Right atrium auricular region (tissue), 2 donors: ENCODE measurements at regions not wholly inside any gene's neighbourhood (a gene's known extent, or its start where the extent isn't known, plus 50 kb on each side); places are given as distances from the start of the nearest gene placed in this dataset.
"Not testable (repeated sequence)": the region's sequence is repeated elsewhere in the genome, so short reads cannot be mapped to it uniquely, and the experiment has no call there.

Source experiments
- DNase-seq: peaks from one replicate; pipeline ENCODE4 v3.0.0-alpha.2; 2019; ENCODE audit warnings: low spot score
- H3K27ac ChIP-seq, 2 donors: fragments of 200-600 bp; sonication (generic); 1 replicate in 1 of 2; 2 replicates in 1 of 2; pipeline ENCODE4 v1.5.1; 2016 to 2019
- H3K27me3 ChIP-seq, 2 donors: fragments of 200-600 bp; sonication (generic); one replicate each; pipeline versions ENCODE4 v1.5.1 to v1.6.0; 2017 to 2019
- H3K36me3 ChIP-seq: fragments of 200-600 bp; sonication (generic); one replicate; pipeline ENCODE4 v1.5.1; 2016
- H3K4me1 ChIP-seq, 2 donors: fragments of 200-600 bp; sonication (generic); one replicate each; pipeline versions ENCODE4 v1.5.1 to v1.6.0; 2017 to 2019
- H3K4me3 ChIP-seq, 2 donors: fragments of 200-600 bp; sonication (generic); 1 replicate in 1 of 2; 2 replicates in 1 of 2; pipeline ENCODE4 v1.5.1; 2017 to 2019; ENCODE audit warnings: mild to moderate bottlenecking in 1 of 2, moderate library complexity in 1 of 2
- H3K9me3 ChIP-seq, 2 donors: fragments of 200-600 bp; sonication (generic); one replicate each; pipeline ENCODE4 v1.5.1; 2019
- CTCF ChIP-seq, 2 donors: fragments of 200-600 bp; sonication (generic); IDR thresholded peaks; one replicate each; pipeline ENCODE4 v1.5.1; 2019; ENCODE audit warnings: antibody characterized with exemption in 2 of 2

GRCh38 chr2:223282221-223282620, 230.2 kb downstream of the KCNE4 start:
- Histone ChIP-seq H3K36me3 (no peaks in the 10 kb centered on the region), H3K4me3 (no peak overlapping the region), H3K4me1 (no peaks in the 10 kb centered on the region), H3K9me3 (no peaks in the 10 kb centered on the region), H3K27ac (no peak overlapping the region), H3K27me3 (no peaks in the 10 kb centered on the region)
- no peak for TF ChIP-seq CTCF (IDR thresholded peaks at IDR 0.05)
- DNase-seq, result no peak

DNA sequence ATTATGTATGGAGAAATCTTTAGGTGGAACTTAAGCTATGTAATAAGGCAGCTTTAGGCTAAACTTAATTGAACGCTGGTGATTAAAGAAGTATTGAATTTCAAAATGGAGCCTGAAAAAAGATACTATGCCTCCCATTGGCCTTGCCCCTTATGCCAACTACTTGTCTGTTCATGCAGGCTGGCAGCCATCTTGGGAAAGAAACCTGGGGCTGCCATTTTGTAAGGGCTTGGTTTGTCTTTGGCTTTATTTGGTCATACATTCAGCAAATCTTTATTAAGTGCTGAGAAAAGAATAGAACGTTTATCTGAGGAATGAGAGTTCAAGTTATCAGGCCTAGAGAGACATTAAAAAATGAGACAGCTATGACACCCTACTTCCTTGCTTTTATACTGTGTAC, 231.3 kb downstream of the KCNE4 start:
- H3K4me1 ChIP-seq, result no peaks in the 10 kb centered on the region
- no peaks in the 10 kb centered on the region for H3K36me3 ChIP-seq
- H3K4me3 ChIP-seq, result no peak overlapping the region
- no peaks in the 10 kb centered on the region for H3K27me3 ChIP-seq
- H3K9me3 ChIP-seq, result no peaks in the 10 kb centered on the region
- no peak overlapping the region for H3K27ac ChIP-seq
- DNase-seq, result no peak
- no peak for TF ChIP-seq CTCF (IDR thresholded peaks at IDR 0.05)

DNA sequence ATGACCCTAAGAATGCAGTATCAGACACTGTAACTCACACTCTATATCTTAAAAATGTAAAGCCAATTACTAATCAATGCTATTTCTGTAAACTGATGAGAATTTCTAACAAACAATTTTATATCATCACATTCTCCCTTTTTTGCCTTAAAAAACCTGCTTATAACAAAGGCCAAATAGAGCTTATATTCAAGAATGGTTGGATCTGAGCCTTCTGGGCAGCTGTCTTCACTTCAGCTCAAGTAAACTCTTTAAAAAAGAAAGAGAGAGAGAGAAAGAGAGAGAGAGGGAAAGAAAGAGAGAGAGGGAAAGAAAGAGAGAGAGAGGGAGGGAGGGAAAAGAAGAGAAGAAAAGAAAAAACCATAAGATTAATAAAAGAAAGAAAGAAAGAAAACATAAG, 231.8 kb downstream of the KCNE4 start:
- no peaks in the 10 kb centered on the region for H3K4me1 ChIP-seq
- TF ChIP-seq CTCF (IDR thresholded peaks at IDR 0.05), result no peak

GRCh38 chr2:223285370-223286265, 233.6 kb downstream of the KCNE4 start:
- Histone ChIP-seq H3K27me3 (no peaks in the 10 kb centered on the region), H3K27ac (no peak overlapping the region), H3K4me3 (no peak overlapping the region), H3K36me3 (no peaks in the 10 kb centered on the region), H3K4me1 (no peaks in the 10 kb centered on the region), H3K9me3 (no peaks in the 10 kb centered on the region)
- DNase-seq, result no peak
- TF ChIP-seq CTCF (IDR thresholded peaks at IDR 0.05), result no peak

More for the DNA sequence above, 231.8 kb downstream of the KCNE4 start:
- Histone ChIP-seq H3K4me3 (no peak overlapping the region), H3K27me3 (no peaks in the 10 kb centered on the region), H3K9me3 (no peaks in the 10 kb centered on the region), H3K36me3 (no peaks in the 10 kb centered on the region), H3K27ac (no peak overlapping the region)
- DNase-seq, result no peak

GRCh38 chr2:223294756-223295155, 242.8 kb downstream of the KCNE4 start:
- no peak for TF ChIP-seq CTCF (IDR thresholded peaks at IDR 0.05)

GRCh38 chr2:223297788-223298187, 245.8 kb downstream of the KCNE4 start:
- Histone ChIP-seq H3K27ac (no peak overlapping the region), H3K9me3 (no peaks in the 10 kb centered on the region), H3K4me1 (no peaks in the 10 kb centered on the region), H3K36me3 (no peaks in the 10 kb centered on the region), H3K27me3 (no peaks in the 10 kb centered on the region), H3K4me3 (no peak overlapping the region)
- no peak for TF ChIP-seq CTCF (IDR thresholded peaks at IDR 0.05)
- DNase-seq, result no peak

More at GRCh38 chr2:223294756-223295155, 242.8 kb downstream of the KCNE4 start:
- Histone ChIP-seq H3K9me3 (no peaks in the 10 kb centered on the region), H3K36me3 (no peaks in the 10 kb centered on the region), H3K27me3 (no peaks in the 10 kb centered on the region), H3K27ac (no peak overlapping the region), H3K4me3 (no peak overlapping the region), H3K4me1 (no peaks in the 10 kb centered on the region)
- DNase-seq, result no peak

DNA sequence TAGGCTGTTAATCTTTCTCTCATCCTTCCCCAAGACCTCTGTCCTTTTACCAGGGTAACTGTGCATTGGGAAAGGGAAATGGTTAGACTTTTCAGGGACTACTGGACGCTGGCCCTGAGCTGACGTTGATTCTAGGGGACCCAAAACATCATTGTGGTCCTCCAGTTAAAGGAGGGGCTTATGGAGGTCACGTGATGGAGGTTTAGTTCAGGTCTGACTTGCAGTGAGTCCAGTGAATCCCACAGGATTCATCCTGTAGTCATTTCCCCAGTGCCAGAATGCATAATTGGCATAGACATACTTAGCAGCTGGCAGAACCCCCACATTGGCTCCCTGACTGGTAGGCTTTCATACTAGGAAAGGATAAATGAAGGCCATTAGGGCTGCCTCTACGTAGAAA, 246.3 kb downstream of the KCNE4 start:
- not testable (repeated sequence) for H3K27ac ChIP-seq, H3K4me3 ChIP-seq, H3K36me3 ChIP-seq, H3K27me3 ChIP-seq, H3K4me1 ChIP-seq, DNase-seq, H3K9me3 ChIP-seq
